ENCODE measurements at regions not wholly inside any gene's neighbourhood (a gene's known extent, or its start where the extent isn't known, plus 50 kb on each side); places are given as distances from the start of the nearest gene placed in this dataset.

- DNase-seq (ENCODE audit: low read depth, low spot score) (no peak), FAIRE-seq (no peak)
- Histone ChIP-seq H2AFZ (ENCODE audit: control insufficient read depth, low read length) (no peak overlapping the region), H3K4me1 (ENCODE audit: control insufficient read depth, extremely low read depth, insufficient read depth, low read length) (no peaks in the 10 kb centered on the region), H3K27me3 (ENCODE audit: control insufficient read depth, extremely low read depth, insufficient read depth, low read length) (no peaks in the 10 kb centered on the region), H3K79me2 (ENCODE audit: control insufficient read depth, insufficient read depth, low read length) (no peaks in the 10 kb centered on the region), H4K20me1 (ENCODE audit: control insufficient read depth, extremely low read depth, insufficient read depth, low read length) (no peaks in the 10 kb centered on the region), H3K9me3 (ENCODE audit: control insufficient read depth, low read depth, low read length) (no peaks in the 10 kb centered on the region), H3K9ac (ENCODE audit: control insufficient read depth, extremely low read depth, insufficient read depth, low read length) (no peak overlapping the region), H3K36me3 (ENCODE audit: control insufficient read depth in 2 of 2, extremely low read depth in 1 of 2, insufficient read depth in 2 of 2, low read length in 2 of 2) (no peaks in the 10 kb centered on the region), H3K27ac (ENCODE audit: control insufficient read depth, insufficient read depth, low read length) (no peak overlapping the region), H3K4me3 (ENCODE audit: control insufficient read depth in 2 of 3, extremely low read depth in 1 of 3, insufficient read depth in 2 of 3, low read depth in 1 of 3, low read length in 3 of 3) (no peak overlapping the region), H3K9me1 (ENCODE audit: control insufficient read depth, extremely low read depth, insufficient read depth, low read length) (no peaks in the 10 kb centered on the region), H3K4me2 (ENCODE audit: control insufficient read depth, extremely low read depth, insufficient read depth, low read depth, low read length) (no peak overlapping the region)
- TF ChIP-seq CTCF (optimal IDR thresholded peaks at IDR 0.05 in 1 of 3, IDR thresholded peaks at IDR 0.05 in 1 of 3, conservative IDR thresholded peaks at IDR 0.05 in 1 of 3; ENCODE audit: extremely low read depth in 1 of 3, insufficient read depth in 2 of 3, low read length in 3 of 3) (no peak), EZH2 (IDR thresholded peaks at IDR 0.05; ENCODE audit: low read length) (no peak)
- dilution Hi-C loops (cut with MboI; ENCODE audit: extremely low pct_ligation_motif_present, low sequenced_read_pairs): no loop called here
These were observed 332.8 kb upstream of the MTNR1B start for GRCh38 chr11:92636543-92637188.

GRCh38 chr11:92638678-92639077 lies 330.8 kb upstream of the MTNR1B start:
- Histone ChIP-seq H3K4me1 (ENCODE audit: control insufficient read depth, extremely low read depth, insufficient read depth, low read length) (no peaks in the 10 kb centered on the region), H3K27ac (ENCODE audit: control insufficient read depth, insufficient read depth, low read length) (no peak overlapping the region), H3K4me2 (ENCODE audit: control insufficient read depth, extremely low read depth, insufficient read depth, low read depth, low read length) (no peak overlapping the region), H3K27me3 (ENCODE audit: control insufficient read depth, extremely low read depth, insufficient read depth, low read length) (no peaks in the 10 kb centered on the region), H2AFZ (ENCODE audit: control insufficient read depth, low read length) (no peak overlapping the region), H3K9ac (ENCODE audit: control insufficient read depth, extremely low read depth, insufficient read depth, low read length) (no peak overlapping the region), H3K9me3 (ENCODE audit: control insufficient read depth, low read depth, low read length) (no peaks in the 10 kb centered on the region), H4K20me1 (ENCODE audit: control insufficient read depth, extremely low read depth, insufficient read depth, low read length) (no peaks in the 10 kb centered on the region), H3K4me3 (ENCODE audit: control insufficient read depth in 2 of 3, extremely low read depth in 1 of 3, insufficient read depth in 2 of 3, low read depth in 1 of 3, low read length in 3 of 3) (no peak overlapping the region), H3K79me2 (ENCODE audit: control insufficient read depth, insufficient read depth, low read length) (no peaks in the 10 kb centered on the region), H3K36me3 (ENCODE audit: control insufficient read depth in 2 of 2, extremely low read depth in 1 of 2, insufficient read depth in 2 of 2, low read length in 2 of 2) (no peaks in the 10 kb centered on the region), H3K9me1 (ENCODE audit: control insufficient read depth, extremely low read depth, insufficient read depth, low read length) (no peaks in the 10 kb centered on the region)
- TF ChIP-seq EZH2 (IDR thresholded peaks at IDR 0.05; ENCODE audit: low read length) (no peak), CTCF (optimal IDR thresholded peaks at IDR 0.05 in 1 of 3, IDR thresholded peaks at IDR 0.05 in 1 of 3, conservative IDR thresholded peaks at IDR 0.05 in 1 of 3; ENCODE audit: extremely low read depth in 1 of 3, insufficient read depth in 2 of 3, low read length in 3 of 3) (no peak)
- no peak for FAIRE-seq
- no peak for DNase-seq (ENCODE audit: low read depth, low spot score)
- dilution Hi-C loops (cut with MboI; ENCODE audit: extremely low pct_ligation_motif_present, low sequenced_read_pairs): no loop called here

All from keratinocyte (primary cell).